ENCODE measurements at regions not wholly inside any gene's neighbourhood (a gene's known extent, or its start where the extent isn't known, plus 50 kb on each side); places are given as distances from the start of the nearest gene placed in this dataset.

GRCh38 chr5:106080535-106080934 lies 1590.2 kb downstream of the EFNA5 start:
- Mint-ChIP-seq H3K9me3 (no peaks in the 10 kb centered on the region), H3K4me1 (peaks cover 6% of the 10 kb centered on the region), H3K4me3 (no peak overlapping the region), H3K36me3 (ENCODE audit: low read depth) (no peaks in the 10 kb centered on the region), H3K27ac (no peak overlapping the region), H3K27me3 (ENCODE audit: insufficient read depth) (no peaks in the 10 kb centered on the region)
- Histone ChIP-seq H3K4me1 (ENCODE audit: control insufficient read depth, insufficient read depth, low read length) (no peaks in the 10 kb centered on the region), H3K27ac (ENCODE audit: low read depth, low read length) (no peak overlapping the region), H3K27me3 (ENCODE audit: control insufficient read depth, insufficient read depth, low read length, poor library complexity, severe bottlenecking) (no peaks in the 10 kb centered on the region), H3K36me3 (ENCODE audit: control insufficient read depth, insufficient read depth, low read length) (no peaks in the 10 kb centered on the region), H3K9ac (ENCODE audit: extremely low read depth, low read length, poor library complexity, severe bottlenecking) (no peak overlapping the region), H3K9me3 (ENCODE audit: control insufficient read depth, low read length) (no peaks in the 10 kb centered on the region), H3K4me3 (ENCODE audit: low read length) (no peak overlapping the region)
- 100% methylated on average over 1 of the region's 1 CpG; no CpG with 5 or more reads in 1 of the 2 experiments for WGBS, 2 experiments (ENCODE audit: insufficient coverage in 1 of 2, insufficient read length in 1 of 2)
- TF ChIP-seq, protein P1, sequence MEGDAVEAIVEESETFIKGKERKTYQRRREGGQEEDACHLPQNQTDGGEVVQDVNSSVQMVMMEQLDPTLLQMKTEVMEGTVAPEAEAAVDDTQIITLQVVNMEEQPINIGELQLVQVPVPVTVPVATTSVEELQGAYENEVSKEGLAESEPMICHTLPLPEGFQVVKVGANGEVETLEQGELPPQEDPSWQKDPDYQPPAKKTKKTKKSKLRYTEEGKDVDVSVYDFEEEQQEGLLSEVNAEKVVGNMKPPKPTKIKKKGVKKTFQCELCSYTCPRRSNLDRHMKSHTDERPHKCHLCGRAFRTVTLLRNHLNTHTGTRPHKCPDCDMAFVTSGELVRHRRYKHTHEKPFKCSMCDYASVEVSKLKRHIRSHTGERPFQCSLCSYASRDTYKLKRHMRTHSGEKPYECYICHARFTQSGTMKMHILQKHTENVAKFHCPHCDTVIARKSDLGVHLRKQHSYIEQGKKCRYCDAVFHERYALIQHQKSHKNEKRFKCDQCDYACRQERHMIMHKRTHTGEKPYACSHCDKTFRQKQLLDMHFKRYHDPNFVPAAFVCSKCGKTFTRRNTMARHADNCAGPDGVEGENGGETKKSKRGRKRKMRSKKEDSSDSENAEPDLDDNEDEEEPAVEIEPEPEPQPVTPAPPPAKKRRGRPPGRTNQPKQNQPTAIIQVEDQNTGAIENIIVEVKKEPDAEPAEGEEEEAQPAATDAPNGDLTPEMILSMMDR (conservative IDR thresholded peaks at IDR 0.05), result no peak
- no peak for DNase-seq

DNA sequence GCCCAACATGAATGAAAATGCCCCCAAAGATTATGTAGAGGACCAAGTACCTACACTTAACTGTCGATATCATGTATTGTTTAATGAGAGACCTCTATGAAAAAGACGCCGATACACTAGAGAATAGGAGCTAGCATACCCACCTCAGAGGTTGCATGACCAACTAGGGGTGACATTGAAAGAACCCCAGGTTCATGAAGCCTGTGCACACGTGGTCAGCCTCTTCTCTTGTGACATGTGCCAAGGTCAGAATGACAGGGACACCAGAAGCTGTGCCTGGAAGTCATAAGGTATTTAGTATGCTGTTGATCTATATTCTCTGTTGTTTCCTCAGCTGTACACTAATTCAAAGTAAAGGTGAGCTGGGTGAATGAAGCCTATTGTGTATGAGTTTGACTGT lies 1594.1 kb downstream of the EFNA5 start:
- H3K36me3 Mint-ChIP-seq (ENCODE audit: low read depth), result no peaks in the 10 kb centered on the region

DNA sequence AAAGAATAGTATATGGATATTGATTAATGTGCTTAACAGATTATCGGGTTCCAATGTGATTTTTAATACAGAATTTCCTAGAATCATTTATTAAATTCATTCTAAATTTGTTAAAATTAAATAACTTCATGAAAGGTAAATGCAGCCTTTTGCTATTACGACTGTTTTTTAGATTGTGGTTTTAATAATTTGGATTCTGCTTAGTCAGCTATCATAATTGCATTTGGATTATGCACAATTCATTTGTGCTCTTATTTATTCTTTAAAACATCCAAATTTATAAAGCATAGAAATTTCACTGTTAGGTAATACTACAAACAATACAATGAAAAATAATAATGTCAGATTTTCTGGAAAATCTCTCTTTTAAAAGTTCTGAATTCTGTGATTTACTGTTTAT lies 1598.5 kb downstream of the EFNA5 start:
- Mint-ChIP-seq H3K36me3 (ENCODE audit: low read depth) (no peaks in the 10 kb centered on the region), H3K4me1 (no peaks in the 10 kb centered on the region), H3K27ac (no peak overlapping the region), H3K4me3 (no peak overlapping the region), H3K9me3 (peaks cover 6% of the 10 kb centered on the region), H3K27me3 (ENCODE audit: insufficient read depth) (no peaks in the 10 kb centered on the region)
- no peak overlapping the region for H3K4me3 ChIP-seq (ENCODE audit: low read length)
- H3K9me3 ChIP-seq (ENCODE audit: control insufficient read depth, low read length), result peaks cover 7% of the 10 kb centered on the region
- no peaks in the 10 kb centered on the region for H3K36me3 ChIP-seq (ENCODE audit: control insufficient read depth, insufficient read depth, low read length)
- H3K27me3 ChIP-seq (ENCODE audit: control insufficient read depth, insufficient read depth, low read length, poor library complexity, severe bottlenecking), result no peaks in the 10 kb centered on the region
- TF ChIP-seq, protein P1 (conservative IDR thresholded peaks at IDR 0.05), result no peak
- no peak overlapping the region for H3K27ac ChIP-seq (ENCODE audit: low read depth, low read length)
- H3K4me1 ChIP-seq (ENCODE audit: control insufficient read depth, insufficient read depth, low read length), result no peaks in the 10 kb centered on the region
- WGBS, 2 experiments (ENCODE audit: insufficient coverage in 1 of 2, insufficient read length in 1 of 2), result 86% methylated on average over 1 of the region's 2 CpGs; no CpG with 5 or more reads in 1 of the 2 experiments
- no peak overlapping the region for H3K9ac ChIP-seq (ENCODE audit: extremely low read depth, low read length, poor library complexity, severe bottlenecking)
- no peak for DNase-seq

More for the DNA sequence above, 1594.1 kb downstream of the EFNA5 start:
- no peaks in the 10 kb centered on the region for H3K4me1 ChIP-seq (ENCODE audit: control insufficient read depth, insufficient read depth, low read length)
- Mint-ChIP-seq H3K9me3 (no peaks in the 10 kb centered on the region), H3K4me1 (peaks cover 2% of the 10 kb centered on the region), H3K27ac (no peak overlapping the region), H3K27me3 (ENCODE audit: insufficient read depth) (no peaks in the 10 kb centered on the region), H3K4me3 (no peak overlapping the region)
- no peaks in the 10 kb centered on the region for H3K27me3 ChIP-seq (ENCODE audit: control insufficient read depth, insufficient read depth, low read length, poor library complexity, severe bottlenecking)
- no peak for DNase-seq
- H3K9me3 ChIP-seq (ENCODE audit: control insufficient read depth, low read length), result no peaks in the 10 kb centered on the region
- TF ChIP-seq, protein P1 (conservative IDR thresholded peaks at IDR 0.05), result no peak
- 90 to 93% methylated on average over 3 to 4 of the region's 4 CpGs for WGBS, 2 experiments (ENCODE audit: insufficient coverage in 1 of 2, insufficient read length in 1 of 2)
- no peaks in the 10 kb centered on the region for H3K36me3 ChIP-seq (ENCODE audit: control insufficient read depth, insufficient read depth, low read length)
- no peak overlapping the region for H3K4me3 ChIP-seq (ENCODE audit: low read length)
- H3K9ac ChIP-seq (ENCODE audit: extremely low read depth, low read length, poor library complexity, severe bottlenecking), result no peak overlapping the region
- no peak overlapping the region for H3K27ac ChIP-seq (ENCODE audit: low read depth, low read length)

Data from endodermal cell (in vitro differentiated cells).